ENCODE measurements at regions not wholly inside any gene's neighbourhood (a gene's known extent, or its start where the extent isn't known, plus 50 kb on each side); places are given as distances from the start of the nearest gene placed in this dataset.

DNA sequence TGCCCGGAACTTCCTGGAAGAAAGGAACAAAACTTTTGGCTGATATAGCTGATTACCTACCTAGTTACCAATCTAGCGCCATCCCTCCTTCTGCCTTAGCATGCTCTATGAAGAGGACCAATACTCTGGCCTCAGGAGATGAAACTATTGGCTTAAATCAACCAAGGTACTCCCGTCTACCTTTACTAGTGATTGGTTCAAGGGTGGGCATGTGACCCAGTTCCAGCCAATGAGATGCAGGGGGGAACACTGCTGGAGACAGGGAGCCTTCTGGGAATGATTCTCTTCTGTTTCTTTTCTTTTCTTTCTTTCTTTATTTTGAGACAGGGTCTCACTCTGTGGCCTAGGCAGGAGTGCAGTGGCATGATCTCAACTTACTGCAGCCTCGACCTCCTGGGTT, 72.6 kb upstream of the CCDC167 start:
- no peak overlapping the region for H3K27ac ChIP-seq (ENCODE audit: low read depth, low read length)
- ChIA-PET POLR2A (no interaction called here), CTCF (no interaction called here)
- no peaks in the 10 kb centered on the region for H3K9me3 ChIP-seq (ENCODE audit: control insufficient read depth, insufficient read depth, low read length)
- peaks cover 6% of the 10 kb centered on the region for H3K27me3 ChIP-seq (ENCODE audit: control insufficient read depth, insufficient read depth, low read length)
- H3K4me3 ChIP-seq (ENCODE audit: low read depth, low read length): no peak overlapping the region
- TF ChIP-seq, protein P1, sequence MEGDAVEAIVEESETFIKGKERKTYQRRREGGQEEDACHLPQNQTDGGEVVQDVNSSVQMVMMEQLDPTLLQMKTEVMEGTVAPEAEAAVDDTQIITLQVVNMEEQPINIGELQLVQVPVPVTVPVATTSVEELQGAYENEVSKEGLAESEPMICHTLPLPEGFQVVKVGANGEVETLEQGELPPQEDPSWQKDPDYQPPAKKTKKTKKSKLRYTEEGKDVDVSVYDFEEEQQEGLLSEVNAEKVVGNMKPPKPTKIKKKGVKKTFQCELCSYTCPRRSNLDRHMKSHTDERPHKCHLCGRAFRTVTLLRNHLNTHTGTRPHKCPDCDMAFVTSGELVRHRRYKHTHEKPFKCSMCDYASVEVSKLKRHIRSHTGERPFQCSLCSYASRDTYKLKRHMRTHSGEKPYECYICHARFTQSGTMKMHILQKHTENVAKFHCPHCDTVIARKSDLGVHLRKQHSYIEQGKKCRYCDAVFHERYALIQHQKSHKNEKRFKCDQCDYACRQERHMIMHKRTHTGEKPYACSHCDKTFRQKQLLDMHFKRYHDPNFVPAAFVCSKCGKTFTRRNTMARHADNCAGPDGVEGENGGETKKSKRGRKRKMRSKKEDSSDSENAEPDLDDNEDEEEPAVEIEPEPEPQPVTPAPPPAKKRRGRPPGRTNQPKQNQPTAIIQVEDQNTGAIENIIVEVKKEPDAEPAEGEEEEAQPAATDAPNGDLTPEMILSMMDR (IDR thresholded peaks at IDR 0.05; ENCODE audit: low read depth, low read length): no peak
- DNase-seq (ENCODE audit: low read depth, low spot score): no peak

DNA sequence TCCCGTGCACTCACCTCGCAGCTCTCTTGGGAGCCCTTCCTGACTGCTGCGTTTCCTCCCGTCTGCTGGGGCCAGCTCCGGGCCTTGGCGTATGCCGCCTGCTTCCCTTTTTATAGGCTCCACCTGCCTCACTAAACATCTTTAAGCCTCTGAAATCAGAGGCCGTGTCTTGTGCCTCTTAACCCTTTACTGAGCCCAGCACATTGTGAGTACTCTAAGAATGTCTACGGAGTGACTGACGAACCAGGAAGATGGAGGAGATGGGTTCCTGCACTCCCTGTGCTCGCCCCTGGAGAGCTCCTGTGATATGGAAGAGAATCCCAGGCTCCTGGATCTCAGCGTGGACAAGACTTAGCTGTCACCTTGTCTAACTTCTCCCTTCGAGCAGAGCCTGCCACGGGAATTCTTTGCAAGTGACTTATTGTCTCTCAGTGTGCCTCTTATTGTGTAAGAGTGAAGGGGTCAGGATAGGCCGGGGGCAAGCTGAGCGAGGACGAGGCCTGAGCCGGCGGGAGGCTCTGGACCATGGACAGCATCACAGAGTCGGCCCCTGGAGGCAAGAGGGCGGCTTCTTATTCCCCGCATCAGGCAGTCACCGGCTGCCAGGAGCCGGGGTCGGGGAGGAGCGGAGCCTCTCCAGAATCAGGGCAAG, 70.9 kb upstream of the CCDC167 start:
- CTCF ChIA-PET: interaction anchor here (0.9 to 1.2 kb wide), 2 partner anchors 8 to 10 kb away, joined by 3 to 4 read pairs; no protein-coding TSS in a partner anchor
- Histone ChIP-seq H3K27ac (ENCODE audit: low read depth, low read length) (no peak overlapping the region), H3K9me3 (ENCODE audit: control insufficient read depth, insufficient read depth, low read length) (no peaks in the 10 kb centered on the region), H3K27me3 (ENCODE audit: control insufficient read depth, insufficient read depth, low read length) (peaks cover 10% of the 10 kb centered on the region), H3K4me3 (ENCODE audit: low read depth, low read length) (no peak overlapping the region)
- POLR2A ChIA-PET: no interaction called here
- no peak for DNase-seq (ENCODE audit: low read depth, low spot score)
- TF ChIP-seq, protein P1 (IDR thresholded peaks at IDR 0.05; ENCODE audit: low read depth, low read length): no peak

DNA sequence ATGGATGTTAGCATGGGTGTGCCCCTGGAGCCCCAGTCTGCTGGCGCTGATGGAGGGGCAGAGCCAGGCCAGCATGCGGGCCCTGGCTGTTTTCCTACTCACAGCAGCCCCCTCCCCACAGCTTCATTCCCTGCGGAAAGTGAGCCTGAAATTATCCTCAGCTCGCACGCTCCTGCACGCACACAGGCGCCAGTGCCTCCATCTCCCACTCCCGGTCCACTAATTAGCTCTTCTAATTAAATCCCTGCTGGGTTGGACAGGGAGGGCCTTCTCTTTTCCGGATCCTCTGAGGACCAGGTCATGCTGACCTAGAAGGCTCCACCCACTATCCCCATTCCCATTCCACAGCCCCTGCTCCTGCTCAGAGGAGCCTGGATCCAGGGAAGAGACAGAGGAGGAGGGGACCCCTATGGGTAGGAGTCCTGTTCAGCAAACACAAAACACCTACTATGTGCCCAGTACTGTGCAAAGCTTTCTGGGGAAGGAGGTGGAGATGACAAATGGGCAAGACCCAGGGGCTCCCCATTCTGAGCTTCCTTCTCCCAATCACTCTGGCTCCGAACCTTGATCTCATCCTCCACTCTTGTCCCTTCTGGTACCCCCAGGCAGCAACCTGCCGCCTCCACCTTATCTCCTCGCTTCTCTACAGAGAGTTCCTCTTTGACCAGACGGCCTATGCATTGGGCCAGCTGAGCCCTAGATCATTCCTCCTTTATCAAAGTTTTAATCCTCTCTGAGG, 70.2 kb upstream of the CCDC167 start:
- TF ChIP-seq, protein P1 (IDR thresholded peaks at IDR 0.05; ENCODE audit: low read depth, low read length): no peak
- DNase-seq (ENCODE audit: low read depth, low spot score): no peak
- POLR2A ChIA-PET: no interaction called here
- Histone ChIP-seq H3K4me3 (ENCODE audit: low read depth, low read length) (no peak overlapping the region), H3K27ac (ENCODE audit: low read depth, low read length) (no peak overlapping the region), H3K9me3 (ENCODE audit: control insufficient read depth, insufficient read depth, low read length) (no peaks in the 10 kb centered on the region), H3K27me3 (ENCODE audit: control insufficient read depth, insufficient read depth, low read length) (peaks cover 13% of the 10 kb centered on the region)
- CTCF ChIA-PET: no interaction called here

DNA sequence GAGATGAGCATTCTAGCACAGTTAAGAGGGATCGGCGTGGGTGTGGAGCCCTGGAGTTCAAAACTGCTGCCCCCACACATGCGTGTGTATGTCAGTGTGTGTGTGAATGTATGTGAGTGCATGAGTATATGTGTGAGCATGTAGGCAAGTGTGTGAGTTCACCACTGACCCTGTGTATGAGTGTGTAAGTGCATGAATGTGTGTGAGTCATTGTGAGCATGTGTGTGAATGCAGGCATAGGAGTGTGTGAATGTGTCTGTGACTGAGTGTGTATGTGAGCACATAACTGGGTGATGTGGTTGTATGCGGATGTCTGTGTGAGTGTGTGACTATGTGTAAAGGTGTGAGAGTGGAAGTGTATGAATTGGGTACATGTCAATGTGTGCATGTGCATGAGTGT, 69.6 kb upstream of the CCDC167 start:
- H3K27me3 ChIP-seq (ENCODE audit: control insufficient read depth, insufficient read depth, low read length): peaks cover 15% of the 10 kb centered on the region
- DNase-seq (ENCODE audit: low read depth, low spot score): no peak
- H3K27ac ChIP-seq (ENCODE audit: low read depth, low read length): no peak overlapping the region
- CTCF ChIA-PET: no interaction called here
- POLR2A ChIA-PET: no interaction called here
- TF ChIP-seq, protein P1 (IDR thresholded peaks at IDR 0.05; ENCODE audit: low read depth, low read length): no peak
- H3K4me3 ChIP-seq (ENCODE audit: low read depth, low read length): no peak overlapping the region
- no peaks in the 10 kb centered on the region for H3K9me3 ChIP-seq (ENCODE audit: control insufficient read depth, insufficient read depth, low read length)

DNA sequence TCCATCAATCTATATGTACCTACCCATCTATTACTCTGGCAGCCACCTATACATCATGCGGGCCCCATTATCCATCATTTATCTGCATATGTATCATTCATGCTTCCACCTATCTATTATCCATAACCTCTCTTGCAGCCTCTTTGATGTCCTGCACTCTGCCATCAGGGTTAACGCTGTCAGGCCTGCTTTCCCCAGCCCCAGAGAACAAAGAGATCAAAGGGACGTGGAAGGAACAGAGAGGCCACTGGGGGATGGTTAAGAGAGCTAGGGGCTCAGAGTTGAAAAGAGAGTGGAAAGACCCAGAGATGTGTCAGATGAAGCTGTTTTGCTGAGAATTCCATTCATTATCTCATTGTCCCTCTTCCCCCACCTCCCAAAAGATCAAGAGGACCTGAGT, 67.3 kb upstream of the CCDC167 start:
- H3K27ac ChIP-seq (ENCODE audit: low read depth, low read length): no peak overlapping the region

More for the DNA sequence above, 67.3 kb upstream of the CCDC167 start:
- ChIA-PET POLR2A (no interaction called here), CTCF (interaction anchor here (0.5 to 2.2 kb wide), 14 partner anchors 10 to 241 kb away, joined by 3 to 14 read pairs (median 4); no protein-coding TSS in a partner anchor)
- H3K9me3 ChIP-seq (ENCODE audit: control insufficient read depth, insufficient read depth, low read length): no peaks in the 10 kb centered on the region
- no peak for DNase-seq (ENCODE audit: low read depth, low spot score)
- TF ChIP-seq, protein P1 (IDR thresholded peaks at IDR 0.05; ENCODE audit: low read depth, low read length): no peak
- no peak overlapping the region for H3K4me3 ChIP-seq (ENCODE audit: low read depth, low read length)
- peaks cover 24% of the 10 kb centered on the region for H3K27me3 ChIP-seq (ENCODE audit: control insufficient read depth, insufficient read depth, low read length)

All from AG04450 (cell line).